GM06990 (cell line): ENCODE measurements at regions not wholly inside any gene's neighbourhood (a gene's known extent, or its start where the extent isn't known, plus 50 kb on each side); places are given as distances from the start of the nearest gene placed in this dataset.

Source experiments
- DNase-seq: peaks from one replicate; pipeline ENCODE4 v3.0.0-alpha.2; 2011; ENCODE audit not compliant: insufficient read length; ENCODE audit errors: extremely low read depth
- H3K27me3 ChIP-seq: replicated peaks from 2 replicates; pipeline ENCODE4 v1.6.0; 2011; ENCODE audit warnings: low read length; ENCODE audit not compliant: control insufficient read depth, insufficient read depth
- H3K36me3 ChIP-seq: 2 replicates; pipeline ENCODE4 v1.5.1; 2011; ENCODE audit warnings: low read length; ENCODE audit not compliant: control insufficient read depth, insufficient read depth
- H3K4me3 ChIP-seq: replicated peaks from 2 replicates; pipeline ENCODE4 v1.5.1; 2011; ENCODE audit warnings: low read depth, mild to moderate bottlenecking, control low read depth, low read length
- TF ChIP-seq, protein P1 (sequence below): IDR thresholded peaks from 2 replicates; pipeline ENCODE4 v1.5.1; 2011; ENCODE audit warnings: low read length, control low read depth, mild to moderate bottlenecking, inconsistent platforms; ENCODE audit not compliant: insufficient read depth, poor library complexity, severe bottlenecking

DNA sequence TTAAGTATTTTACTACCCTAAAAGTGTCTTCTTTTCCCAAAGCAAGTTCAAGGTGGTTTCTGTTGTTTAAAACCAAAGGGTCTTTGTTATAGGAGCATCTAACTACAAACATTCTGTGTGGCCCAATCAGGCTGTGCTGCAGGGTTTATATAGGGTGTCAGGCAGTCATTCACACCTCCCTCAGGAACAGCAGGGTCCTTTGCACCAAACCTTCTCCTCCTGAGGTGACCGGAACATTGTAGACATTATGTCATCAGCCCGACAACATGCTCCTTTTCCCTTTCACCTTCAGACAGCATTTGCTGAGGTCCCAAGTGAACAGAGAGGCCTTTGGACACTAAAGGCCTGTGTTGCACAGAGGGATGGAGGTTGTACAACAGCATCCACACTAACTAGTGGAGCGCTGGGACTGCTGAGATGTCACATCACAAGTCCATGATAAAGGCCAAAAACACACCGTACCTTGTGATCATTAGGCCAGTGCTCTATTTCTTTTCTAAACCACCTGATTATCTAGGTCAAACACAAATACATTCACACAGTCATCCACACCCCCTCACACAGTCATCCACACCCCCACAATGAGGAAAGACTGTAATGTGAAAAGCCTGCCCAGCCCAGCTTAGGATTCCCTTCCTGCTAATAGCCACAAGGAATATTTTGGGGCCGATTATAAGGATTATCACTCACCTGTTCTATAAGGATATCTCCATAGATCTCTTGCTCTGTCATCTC, 123.8 kb upstream of the VLDLR start:
- no peaks in the 10 kb centered on the region for H3K27me3 ChIP-seq
- TF ChIP-seq, protein P1, sequence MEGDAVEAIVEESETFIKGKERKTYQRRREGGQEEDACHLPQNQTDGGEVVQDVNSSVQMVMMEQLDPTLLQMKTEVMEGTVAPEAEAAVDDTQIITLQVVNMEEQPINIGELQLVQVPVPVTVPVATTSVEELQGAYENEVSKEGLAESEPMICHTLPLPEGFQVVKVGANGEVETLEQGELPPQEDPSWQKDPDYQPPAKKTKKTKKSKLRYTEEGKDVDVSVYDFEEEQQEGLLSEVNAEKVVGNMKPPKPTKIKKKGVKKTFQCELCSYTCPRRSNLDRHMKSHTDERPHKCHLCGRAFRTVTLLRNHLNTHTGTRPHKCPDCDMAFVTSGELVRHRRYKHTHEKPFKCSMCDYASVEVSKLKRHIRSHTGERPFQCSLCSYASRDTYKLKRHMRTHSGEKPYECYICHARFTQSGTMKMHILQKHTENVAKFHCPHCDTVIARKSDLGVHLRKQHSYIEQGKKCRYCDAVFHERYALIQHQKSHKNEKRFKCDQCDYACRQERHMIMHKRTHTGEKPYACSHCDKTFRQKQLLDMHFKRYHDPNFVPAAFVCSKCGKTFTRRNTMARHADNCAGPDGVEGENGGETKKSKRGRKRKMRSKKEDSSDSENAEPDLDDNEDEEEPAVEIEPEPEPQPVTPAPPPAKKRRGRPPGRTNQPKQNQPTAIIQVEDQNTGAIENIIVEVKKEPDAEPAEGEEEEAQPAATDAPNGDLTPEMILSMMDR, result no peak
- no peak for DNase-seq
- no peak overlapping the region for H3K4me3 ChIP-seq
- no peaks in the 10 kb centered on the region for H3K36me3 ChIP-seq

GRCh38 chr9:2502210-2502609, 119.4 kb upstream of the VLDLR start:
- no peaks in the 10 kb centered on the region for H3K36me3 ChIP-seq
- no peaks in the 10 kb centered on the region for H3K27me3 ChIP-seq
- no peak overlapping the region for H3K4me3 ChIP-seq
- DNase-seq, result no peak
- TF ChIP-seq, protein P1, result no peak

- H3K4me3 ChIP-seq, result no peak overlapping the region
- no peaks in the 10 kb centered on the region for H3K27me3 ChIP-seq
- DNase-seq, result no peak
- H3K36me3 ChIP-seq, result no peaks in the 10 kb centered on the region
- TF ChIP-seq, protein P1, result no peak
Measured at GRCh38 chr9:2502760-2503159, 118.8 kb upstream of the VLDLR start.

GRCh38 chr9:2506321-2506720, 115.3 kb upstream of the VLDLR start:
- DNase-seq, result no peak
- Histone ChIP-seq H3K27me3 (no peaks in the 10 kb centered on the region), H3K4me3 (no peak overlapping the region), H3K36me3 (no peaks in the 10 kb centered on the region)
- TF ChIP-seq, protein P1, result no peak

DNA sequence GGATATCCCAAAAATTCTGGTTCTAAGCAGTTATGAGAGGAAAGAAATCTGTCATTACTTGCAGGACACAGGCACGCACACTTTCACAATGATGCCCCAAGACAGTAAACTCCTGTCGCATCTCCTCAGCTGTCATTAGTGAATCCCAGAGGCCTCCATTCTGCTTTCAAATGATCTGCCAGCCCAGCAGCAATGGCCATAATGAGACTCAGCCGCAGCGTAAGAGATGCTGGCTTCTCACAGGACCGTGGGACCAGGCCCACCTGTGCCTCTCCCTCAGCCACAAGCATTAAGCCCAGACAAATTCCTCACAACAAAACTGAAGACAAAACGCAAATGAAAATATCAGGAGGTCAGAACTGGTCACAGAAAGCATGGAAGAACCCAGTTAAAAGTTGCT, 98.0 kb upstream of the VLDLR start:
- Histone ChIP-seq H3K4me3 (no peak overlapping the region), H3K36me3 (no peaks in the 10 kb centered on the region), H3K27me3 (no peaks in the 10 kb centered on the region)
- DNase-seq, result no peak
- TF ChIP-seq, protein P1, result no peak

GRCh38 chr9:2524601-2525000, 97.0 kb upstream of the VLDLR start:
- no peak overlapping the region for H3K4me3 ChIP-seq
- no peaks in the 10 kb centered on the region for H3K36me3 ChIP-seq
- TF ChIP-seq, protein P1, result no peak
- no peaks in the 10 kb centered on the region for H3K27me3 ChIP-seq
- DNase-seq, result no peak
